SK-N-SH treated with all-trans-retinoic acid at 6 μM for 48 hours (cell line): ENCODE measurements at regions not wholly inside any gene's neighbourhood (a gene's known extent, or its start where the extent isn't known, plus 50 kb on each side); places are given as distances from the start of the nearest gene placed in this dataset.
A peak's percentile ranks its signal among the peaks of the same experiment; 100 is the strongest.

Experiments
- ATAC-seq: fragments of 200-7000 bp; cut with Tn5 transposase; 3 replicates; pipeline ENCODE4 v1.9.1; 2020; ENCODE audit warnings: mild to moderate bottlenecking, moderate library complexity
- ARNTL ChIP-seq: fragments of 450-650 bp; formaldehyde crosslinking; IDR thresholded peaks from 2 replicates; pipeline ENCODE4 v1.5.0; 2020; ENCODE audit warnings: low read depth, mild to moderate bottlenecking, moderate library complexity, borderline replicate concordance
- BACH2 ChIP-seq: fragments of 250-450 bp; sonication (Bioruptor Pico); IDR thresholded peaks from 2 replicates; pipeline ENCODE4 v1.9.0; 2021; ENCODE audit warnings: mild to moderate bottlenecking, borderline replicate concordance
- CSDC2 ChIP-seq: fragments of 250-450 bp; sonication (Bioruptor Pico); IDR thresholded peaks from 2 replicates; pipeline ENCODE4 v1.5.0; 2020; ENCODE audit warnings: mild to moderate bottlenecking, moderate library complexity
- CSRNP3 ChIP-seq: fragments of 250-450 bp; sonication (Bioruptor Pico); IDR thresholded peaks from 2 replicates; pipeline ENCODE4 v1.5.1; 2021; ENCODE audit warnings: mild to moderate bottlenecking, moderate library complexity
- ESRRG ChIP-seq: fragments of 250-450 bp; sonication (Bioruptor Pico); IDR thresholded peaks from 2 replicates; pipeline ENCODE4 v1.6.1; 2021; ENCODE audit warnings: mild to moderate bottlenecking
- GLIS3 ChIP-seq: fragments of 250-450 bp; sonication (Bioruptor Pico); IDR thresholded peaks from 2 replicates; pipeline ENCODE4 v1.5.0; 2020; ENCODE audit warnings: mild to moderate bottlenecking, moderate library complexity
- ISL1 ChIP-seq: fragments of 250-450 bp; sonication (Bioruptor Pico); IDR thresholded peaks from 2 replicates; pipeline ENCODE4 v2.1.2; 2022; ENCODE audit warnings: mild to moderate bottlenecking, moderate library complexity
- OSR1 ChIP-seq: fragments of 250-450 bp; sonication (Bioruptor Pico); IDR thresholded peaks from 2 replicates; pipeline ENCODE4 v1.8.0; 2022; ENCODE audit warnings: moderate library complexity, mild to moderate bottlenecking, inconsistent platforms
- PATZ1 ChIP-seq: fragments of 250-450 bp; sonication (Bioruptor Pico); IDR thresholded peaks from 2 replicates; pipeline ENCODE4 v1.8.0; 2020; ENCODE audit warnings: mild to moderate bottlenecking, moderate library complexity, borderline replicate concordance
- PPARA ChIP-seq: fragments of 250-450 bp; sonication (Bioruptor Pico); IDR thresholded peaks from 2 replicates; pipeline ENCODE4 v1.5.0; 2020; ENCODE audit warnings: mild to moderate bottlenecking, borderline replicate concordance
- RARB ChIP-seq: fragments of 250-450 bp; sonication (Bioruptor Pico); IDR thresholded peaks from 2 replicates; pipeline ENCODE4 v1.8.0; 2021; ENCODE audit warnings: mild to moderate bottlenecking, moderate library complexity
- SNAI2 ChIP-seq: fragments of 250-450 bp; sonication (Bioruptor Pico); IDR thresholded peaks from 2 replicates; pipeline ENCODE4 v1.5.0; 2020; ENCODE audit warnings: mild to moderate bottlenecking, moderate library complexity
- TCF4 ChIP-seq: fragments of 250-450 bp; sonication (Bioruptor Pico); IDR thresholded peaks from 2 replicates; pipeline ENCODE4 v1.8.0; 2021; ENCODE audit warnings: mild to moderate bottlenecking, moderate library complexity, borderline replicate concordance
- TOX ChIP-seq: fragments of 250-450 bp; sonication (Bioruptor Pico); IDR thresholded peaks from 2 replicates; pipeline ENCODE4 v1.8.0; 2021; ENCODE audit warnings: mild to moderate bottlenecking, moderate library complexity, borderline replicate concordance
- TSHZ2 ChIP-seq: fragments of 250-450 bp; sonication (Bioruptor Pico); IDR thresholded peaks from 2 replicates; pipeline ENCODE4 v1.5.0; 2020; ENCODE audit warnings: mild to moderate bottlenecking, moderate library complexity
- ZC3H10 ChIP-seq: fragments of 250-450 bp; sonication (Bioruptor Pico); IDR thresholded peaks from 2 replicates; pipeline ENCODE4 v1.5.1; 2021; ENCODE audit warnings: mild to moderate bottlenecking, moderate library complexity
- ZFP3 ChIP-seq: fragments of 250-450 bp; sonication (Bioruptor Pico); IDR thresholded peaks from 2 replicates; pipeline ENCODE4 v1.5.0; 2020; ENCODE audit warnings: mild to moderate bottlenecking, moderate library complexity
- ZFP30 ChIP-seq: fragments of 450-650 bp; formaldehyde crosslinking; IDR thresholded peaks from 2 replicates; pipeline ENCODE4 v1.5.0; 2022; ENCODE audit warnings: mild to moderate bottlenecking, moderate library complexity
- ZNF565 ChIP-seq: fragments of 450-650 bp; formaldehyde crosslinking; conservative IDR thresholded peaks from 2 replicates; pipeline ENCODE4 v1.5.0; 2020; ENCODE audit warnings: low read depth, mild to moderate bottlenecking, moderate library complexity
- ZNF8 ChIP-seq: fragments of 450-650 bp; formaldehyde crosslinking; IDR thresholded peaks from 2 replicates; pipeline ENCODE4 v1.5.0; 2020; ENCODE audit warnings: mild to moderate bottlenecking, moderate library complexity
- TF ChIP-seq, protein P1 (sequence below): fragments of 250-450 bp; sonication (Bioruptor Pico); IDR thresholded peaks from 2 replicates; pipeline ENCODE4 v1.8.0; 2021; ENCODE audit warnings: low read depth, mild to moderate bottlenecking, moderate library complexity, borderline replicate concordance
- TF ChIP-seq, protein P2 (sequence below): fragments of 250-450 bp; sonication (Bioruptor Pico); IDR thresholded peaks from 2 replicates; pipeline ENCODE4 v1.5.1; 2020; ENCODE audit warnings: low read depth, mild to moderate bottlenecking, moderate library complexity

DNA sequence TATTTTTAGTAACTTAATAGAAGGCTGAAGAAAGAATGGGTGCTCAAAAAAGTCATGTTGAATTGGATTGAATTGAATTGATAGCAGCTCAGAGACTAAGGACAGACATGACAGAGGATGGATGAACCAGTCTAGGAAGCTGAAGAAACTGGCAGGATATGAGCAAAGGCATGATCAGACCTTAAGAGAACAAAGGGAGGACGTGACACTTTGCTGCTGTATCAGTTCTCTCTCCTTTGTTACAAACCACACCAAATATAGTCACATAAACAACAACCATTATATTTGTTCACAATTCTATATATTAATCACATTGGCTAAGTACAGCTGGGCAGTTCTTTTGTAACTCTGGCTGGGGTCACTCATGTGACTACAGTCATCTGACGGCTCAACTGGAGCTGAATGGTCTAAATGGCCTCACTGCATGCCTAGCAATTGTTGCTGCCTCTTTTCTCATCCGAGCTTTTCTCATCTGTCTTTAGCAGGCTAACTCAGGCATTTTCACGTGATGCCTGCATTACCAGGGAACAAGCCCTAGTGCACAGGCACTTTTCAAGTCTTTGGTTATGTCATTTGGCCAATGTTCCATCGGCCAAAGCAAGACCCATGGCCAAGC lies 355.0 kb downstream of the ETNK1 start (continued):
- TF ChIP-seq TSHZ2 (CRISPR knock-in tag), result no peak
- no peak for TF ChIP-seq CSDC2 (CRISPR knock-in tag)
- TF ChIP-seq ZNF8 (CRISPR knock-in tag), result no peak
- no peak for TF ChIP-seq ARNTL (CRISPR knock-in tag)
- TF ChIP-seq ZC3H10 (CRISPR knock-in tag), result no peak
- TF ChIP-seq, protein P1, sequence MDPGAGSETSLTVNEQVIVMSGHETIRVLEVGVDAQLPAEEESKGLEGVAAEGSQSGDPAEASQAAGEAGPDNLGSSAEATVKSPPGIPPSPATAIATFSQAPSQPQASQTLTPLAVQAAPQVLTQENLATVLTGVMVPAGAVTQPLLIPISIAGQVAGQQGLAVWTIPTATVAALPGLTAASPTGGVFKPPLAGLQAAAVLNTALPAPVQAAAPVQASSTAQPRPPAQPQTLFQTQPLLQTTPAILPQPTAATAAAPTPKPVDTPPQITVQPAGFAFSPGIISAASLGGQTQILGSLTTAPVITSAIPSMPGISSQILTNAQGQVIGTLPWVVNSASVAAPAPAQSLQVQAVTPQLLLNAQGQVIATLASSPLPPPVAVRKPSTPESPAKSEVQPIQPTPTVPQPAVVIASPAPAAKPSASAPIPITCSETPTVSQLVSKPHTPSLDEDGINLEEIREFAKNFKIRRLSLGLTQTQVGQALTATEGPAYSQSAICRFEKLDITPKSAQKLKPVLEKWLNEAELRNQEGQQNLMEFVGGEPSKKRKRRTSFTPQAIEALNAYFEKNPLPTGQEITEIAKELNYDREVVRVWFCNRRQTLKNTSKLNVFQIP (CRISPR knock-in tag), result no peak
- no peak for TF ChIP-seq PPARA

DNA sequence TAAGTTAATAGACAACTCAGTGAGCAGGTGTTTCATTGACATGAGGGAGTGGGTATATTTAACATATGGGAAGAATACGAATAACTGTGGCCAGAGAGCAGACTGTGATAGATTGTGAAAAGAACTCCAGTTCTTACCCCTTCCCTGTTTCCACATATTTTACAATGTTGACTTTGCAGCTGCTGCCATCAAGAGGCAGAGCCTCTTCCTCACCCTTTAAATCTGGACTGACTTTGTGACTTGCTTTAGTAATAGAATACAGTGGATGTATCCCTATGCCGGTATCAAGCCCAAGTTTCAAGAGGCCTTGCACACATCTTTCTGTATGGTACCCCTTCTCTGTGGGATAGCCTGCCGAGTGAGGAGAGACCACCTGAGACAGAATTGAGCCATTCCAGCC lies 356.7 kb downstream of the ETNK1 start:
- TF ChIP-seq ESRRG (CRISPR knock-in tag), result no peak
- TF ChIP-seq OSR1 (CRISPR knock-in tag), result no peak
- TF ChIP-seq RARB (CRISPR knock-in tag), result no peak
- TF ChIP-seq TOX (CRISPR knock-in tag), result no peak
- no peak for TF ChIP-seq ZC3H10 (CRISPR knock-in tag)

DNA sequence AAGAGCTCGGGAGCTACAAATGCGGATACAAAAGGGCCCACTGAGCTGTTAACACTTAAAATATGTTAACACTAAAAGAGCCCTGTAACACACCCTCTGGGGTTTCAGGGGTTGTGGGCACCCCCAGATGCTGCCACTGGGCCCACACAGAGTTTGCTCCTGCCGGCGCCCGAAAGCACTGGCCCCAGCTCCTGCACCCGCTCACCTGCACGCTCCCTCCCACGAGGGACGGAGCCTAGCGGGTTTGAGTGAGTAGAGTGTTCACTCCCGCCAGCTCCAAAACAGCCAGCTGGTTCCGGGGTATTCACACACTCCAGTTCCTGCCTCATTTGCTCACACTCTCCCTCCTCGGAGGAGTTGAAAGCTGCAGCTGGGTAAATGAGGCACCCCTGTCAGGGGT lies 357.7 kb downstream of the ETNK1 start:
- no peak for ATAC-seq
- TF ChIP-seq PATZ1 (CRISPR knock-in tag) (no peak), ZFP30 (CRISPR knock-in tag) (no peak), ARNTL (CRISPR knock-in tag) (no peak), RARB (CRISPR knock-in tag) (no peak), ZNF565 (CRISPR knock-in tag) (no peak), TOX (CRISPR knock-in tag) (no peak), TCF4 (CRISPR knock-in tag) (no peak), PPARA (no peak), TSHZ2 (CRISPR knock-in tag) (no peak), ISL1 (no peak), ZNF8 (CRISPR knock-in tag) (no peak), ZC3H10 (CRISPR knock-in tag) (no peak), CSRNP3 (CRISPR knock-in tag) (no peak), CSDC2 (CRISPR knock-in tag) (no peak), BACH2 (CRISPR knock-in tag) (no peak), GLIS3 (CRISPR knock-in tag) (no peak), ZFP3 (CRISPR knock-in tag) (no peak), SNAI2 (CRISPR knock-in tag) (no peak)
- TF ChIP-seq, protein P1 (CRISPR knock-in tag), result no peak
- TF ChIP-seq, protein P2, sequence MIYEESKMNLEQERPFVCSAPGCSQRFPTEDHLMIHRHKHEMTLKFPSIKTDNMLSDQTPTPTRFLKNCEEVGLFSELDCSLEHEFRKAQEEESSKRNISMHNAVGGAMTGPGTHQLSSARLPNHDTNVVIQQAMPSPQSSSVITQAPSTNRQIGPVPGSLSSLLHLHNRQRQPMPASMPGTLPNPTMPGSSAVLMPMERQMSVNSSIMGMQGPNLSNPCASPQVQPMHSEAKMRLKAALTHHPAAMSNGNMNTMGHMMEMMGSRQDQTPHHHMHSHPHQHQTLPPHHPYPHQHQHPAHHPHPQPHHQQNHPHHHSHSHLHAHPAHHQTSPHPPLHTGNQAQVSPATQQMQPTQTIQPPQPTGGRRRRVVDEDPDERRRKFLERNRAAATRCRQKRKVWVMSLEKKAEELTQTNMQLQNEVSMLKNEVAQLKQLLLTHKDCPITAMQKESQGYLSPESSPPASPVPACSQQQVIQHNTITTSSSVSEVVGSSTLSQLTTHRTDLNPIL (CRISPR knock-in tag), result no peak

More for the DNA sequence above, 356.7 kb downstream of the ETNK1 start:
- peak; percentile 30; the same call in 1 of the 3 replicates for ATAC-seq
